ENCODE measurements at regions not wholly inside any gene's neighbourhood (a gene's known extent, or its start where the extent isn't known, plus 50 kb on each side); places are given as distances from the start of the nearest gene placed in this dataset.

DNA sequence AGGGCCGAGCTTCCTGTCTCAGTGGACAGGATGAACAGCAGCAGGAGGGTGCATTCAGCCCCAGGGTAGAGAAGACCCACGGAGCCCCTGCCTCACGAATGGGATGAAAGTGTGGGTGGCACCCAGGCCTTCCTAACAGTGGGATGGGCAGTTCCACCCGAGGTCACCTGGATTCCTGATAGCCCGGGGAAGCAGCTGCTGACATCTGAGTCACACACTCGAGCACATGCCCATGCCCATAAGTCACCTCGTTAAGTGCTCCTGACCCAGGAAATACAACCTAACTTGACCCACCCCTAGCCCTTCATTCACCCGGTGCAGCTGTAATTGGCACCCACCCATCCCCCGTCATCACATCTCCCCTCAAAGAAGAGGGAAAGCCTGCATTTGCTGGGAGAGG lies 85.3 kb upstream of the FOXF1 start:
- intact Hi-C loops (cut with DNase I), result no loop called here

DNA sequence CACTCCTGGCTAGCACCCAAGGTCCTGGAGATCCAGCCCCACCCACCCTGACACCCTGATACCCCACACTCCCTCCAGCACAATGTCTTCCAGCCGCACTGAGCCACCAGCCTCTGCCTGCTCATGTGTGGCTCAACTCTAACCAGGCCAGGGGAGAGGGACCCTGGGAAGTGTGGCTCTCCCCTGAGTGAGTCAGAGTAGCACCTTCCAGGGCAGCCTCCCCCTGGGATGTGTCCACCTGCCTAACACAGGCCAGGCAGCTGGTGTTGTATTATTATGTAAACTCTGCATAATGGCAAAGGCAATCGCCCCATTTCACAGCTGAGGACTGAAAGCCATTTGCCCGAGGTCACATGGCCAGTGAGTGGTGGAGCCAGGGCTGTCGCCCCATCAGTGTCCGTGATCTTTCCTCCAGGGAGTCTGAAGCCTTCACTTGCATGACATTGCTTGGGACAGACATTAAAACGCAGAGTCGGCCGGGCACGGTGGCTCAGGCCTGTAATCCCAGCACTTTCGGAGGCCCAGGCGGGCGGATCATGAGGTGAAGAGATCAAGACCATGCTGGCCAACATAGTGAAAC lies 84.2 kb upstream of the FOXF1 start:
- DNase-seq, result no peak
- no peak for ATAC-seq
- H3K4me1 ChIP-seq, result no peaks in the 10 kb centered on the region
- no peaks in the 10 kb centered on the region for H3K36me3 ChIP-seq
- no peak overlapping the region for H3K4me3 ChIP-seq
- no peaks in the 10 kb centered on the region for H3K27me3 ChIP-seq
- peaks cover 0 to 4% of the 10 kb centered on the region in 2 donors for H3K9me3 ChIP-seq
- intact Hi-C loops (cut with DNase I), result no loop called here
- TF ChIP-seq, protein P1, sequence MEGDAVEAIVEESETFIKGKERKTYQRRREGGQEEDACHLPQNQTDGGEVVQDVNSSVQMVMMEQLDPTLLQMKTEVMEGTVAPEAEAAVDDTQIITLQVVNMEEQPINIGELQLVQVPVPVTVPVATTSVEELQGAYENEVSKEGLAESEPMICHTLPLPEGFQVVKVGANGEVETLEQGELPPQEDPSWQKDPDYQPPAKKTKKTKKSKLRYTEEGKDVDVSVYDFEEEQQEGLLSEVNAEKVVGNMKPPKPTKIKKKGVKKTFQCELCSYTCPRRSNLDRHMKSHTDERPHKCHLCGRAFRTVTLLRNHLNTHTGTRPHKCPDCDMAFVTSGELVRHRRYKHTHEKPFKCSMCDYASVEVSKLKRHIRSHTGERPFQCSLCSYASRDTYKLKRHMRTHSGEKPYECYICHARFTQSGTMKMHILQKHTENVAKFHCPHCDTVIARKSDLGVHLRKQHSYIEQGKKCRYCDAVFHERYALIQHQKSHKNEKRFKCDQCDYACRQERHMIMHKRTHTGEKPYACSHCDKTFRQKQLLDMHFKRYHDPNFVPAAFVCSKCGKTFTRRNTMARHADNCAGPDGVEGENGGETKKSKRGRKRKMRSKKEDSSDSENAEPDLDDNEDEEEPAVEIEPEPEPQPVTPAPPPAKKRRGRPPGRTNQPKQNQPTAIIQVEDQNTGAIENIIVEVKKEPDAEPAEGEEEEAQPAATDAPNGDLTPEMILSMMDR (IDR thresholded peaks at IDR 0.05), result no peak
- no peak overlapping the region for H3K27ac ChIP-seq

More for the DNA sequence above, 85.3 kb upstream of the FOXF1 start:
- ATAC-seq (no peak), DNase-seq (no peak)
- H3K4me3 ChIP-seq, result no peak overlapping the region
- H3K4me1 ChIP-seq, result no peaks in the 10 kb centered on the region
- H3K27me3 ChIP-seq, result no peaks in the 10 kb centered on the region
- TF ChIP-seq, protein P1 (IDR thresholded peaks at IDR 0.05), result no peak
- no peak overlapping the region for H3K27ac ChIP-seq
- H3K36me3 ChIP-seq, result no peaks in the 10 kb centered on the region
- H3K9me3 ChIP-seq, result peaks cover 0 to 4% of the 10 kb centered on the region in 2 donors

DNA sequence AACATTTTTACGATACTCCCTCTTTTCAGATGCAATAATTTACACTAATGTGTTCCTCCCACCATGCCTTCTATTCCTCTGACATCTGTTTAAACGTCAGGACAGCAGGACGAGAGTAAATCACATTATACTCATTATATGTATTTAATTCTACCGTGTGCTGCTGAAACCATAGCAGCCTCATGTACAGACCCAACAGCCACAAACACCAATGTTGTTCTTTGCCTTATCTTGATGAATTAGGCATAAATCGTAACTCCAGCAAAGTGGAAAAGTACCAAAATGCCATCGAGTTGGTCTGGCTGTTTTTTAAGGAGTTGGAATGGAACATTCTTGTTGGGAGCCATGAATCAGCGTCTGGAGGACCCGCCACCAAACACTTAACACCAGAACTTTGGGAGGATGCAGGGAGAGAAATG lies 82.9 kb upstream of the FOXF1 start:
- Histone ChIP-seq H3K27me3 (peaks cover 0 to 3% of the 10 kb centered on the region in 2 donors), H3K9me3 (no peaks in the 10 kb centered on the region), H3K4me3 (no peak overlapping the region), H3K27ac (no peak overlapping the region), H3K4me1 (no peaks in the 10 kb centered on the region), H3K36me3 (no peaks in the 10 kb centered on the region)
- DNase-seq (no peak), ATAC-seq (no peak)
- intact Hi-C loops (cut with DNase I), result no loop called here
- TF ChIP-seq, protein P1 (IDR thresholded peaks at IDR 0.05), result no peak

DNA sequence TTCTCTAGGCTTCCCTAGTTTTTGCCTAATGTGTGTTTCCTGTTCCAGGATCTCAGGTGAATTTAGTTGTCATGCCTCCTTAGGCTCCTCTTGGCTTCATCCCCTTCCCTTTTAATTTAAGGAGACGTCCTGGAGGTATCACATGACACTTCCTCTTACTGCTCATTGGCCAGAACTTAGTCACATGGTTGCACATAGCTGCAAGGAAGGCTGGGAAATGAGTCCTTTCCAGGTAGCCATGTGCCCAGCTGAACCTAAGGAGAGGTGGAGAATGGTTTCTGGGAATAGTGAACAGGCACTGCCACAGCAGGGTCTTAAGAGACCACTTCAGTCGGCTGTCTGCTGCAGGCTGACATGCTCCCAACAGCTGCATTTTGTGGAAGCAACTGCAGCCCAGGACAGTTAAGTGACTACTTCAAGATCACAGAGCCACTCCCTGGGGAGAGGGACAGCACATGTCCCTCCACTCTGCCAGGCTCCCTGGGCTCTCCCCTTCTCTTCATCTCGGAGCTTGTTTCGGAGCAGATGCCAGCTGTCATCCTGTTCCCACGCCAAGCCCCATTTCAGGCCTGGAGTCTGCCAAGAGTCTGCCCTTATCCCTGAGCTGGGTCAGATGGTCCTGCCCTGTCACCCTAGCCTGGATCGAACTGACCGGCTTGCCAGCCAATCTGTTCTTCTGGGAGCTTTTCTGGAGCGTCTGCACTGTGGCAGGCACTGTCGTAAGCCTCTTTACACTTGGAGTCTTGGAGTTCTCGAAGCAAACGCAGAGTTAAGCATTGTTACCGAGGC lies 81.4 kb upstream of the FOXF1 start:
- H3K27ac ChIP-seq, result no peak overlapping the region
- H3K36me3 ChIP-seq, result no peaks in the 10 kb centered on the region
- H3K4me3 ChIP-seq, result no peak overlapping the region
- peaks cover 0 to 6% of the 10 kb centered on the region in 2 donors for H3K27me3 ChIP-seq
- H3K4me1 ChIP-seq, result no peaks in the 10 kb centered on the region
- intact Hi-C loops (cut with DNase I), result no loop called here
- H3K9me3 ChIP-seq, result no peaks in the 10 kb centered on the region
- DNase-seq, result no peak
- no peak for ATAC-seq
- TF ChIP-seq, protein P1 (IDR thresholded peaks at IDR 0.05), result no peak

DNA sequence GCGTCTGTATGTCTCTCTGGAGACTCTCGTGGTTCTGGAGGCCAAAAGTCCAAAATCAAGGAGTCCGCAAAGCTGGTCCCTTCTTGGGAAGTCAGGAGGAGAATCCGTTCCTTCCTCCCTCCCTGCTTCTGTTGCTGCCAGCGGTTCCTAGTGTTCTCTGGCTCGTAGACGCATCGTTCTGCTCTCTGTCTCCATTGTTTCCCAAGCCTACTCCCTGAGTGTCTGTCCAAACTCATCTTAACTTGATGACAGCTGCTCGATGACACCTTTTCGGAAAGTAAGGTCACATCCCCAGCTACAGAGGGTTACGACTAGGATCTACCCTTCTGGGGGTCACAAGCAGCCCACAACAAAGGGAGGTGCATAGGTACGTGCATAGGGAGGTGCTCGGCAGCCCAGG lies 80.7 kb upstream of the FOXF1 start:
- Histone ChIP-seq H3K27ac (no peak overlapping the region), H3K36me3 (no peaks in the 10 kb centered on the region), H3K4me3 (no peak overlapping the region), H3K9me3 (no peaks in the 10 kb centered on the region), H3K4me1 (no peaks in the 10 kb centered on the region), H3K27me3 (peaks cover 0 to 6% of the 10 kb centered on the region in 2 donors)
- no peak for DNase-seq
- no peak for ATAC-seq
- intact Hi-C loops (cut with DNase I), result no loop called here
- TF ChIP-seq, protein P1 (IDR thresholded peaks at IDR 0.05), result no peak
